ENCODE measurements at regions not wholly inside any gene's neighbourhood (a gene's known extent, or its start where the extent isn't known, plus 50 kb on each side); places are given as distances from the start of the nearest gene placed in this dataset.

GRCh38 chr4:36884151-36884550, 360.4 kb upstream of the NWD2 start:
- Histone ChIP-seq H3K36me3 (ENCODE audit: control insufficient read depth in 2 of 3, insufficient read depth in 3 of 3, low read length in 3 of 3) (no peaks in the 10 kb centered on the region), H3K27me3 (ENCODE audit: control insufficient read depth, insufficient read depth, low read length) (no peaks in the 10 kb centered on the region), H3K4me3 (ENCODE audit: low read length in 3 of 3) (no peak overlapping the region), H3K9ac (ENCODE audit: low read length in 3 of 3) (no peak overlapping the region), H3K27ac (ENCODE audit: low read depth in 2 of 2, low read length in 2 of 2) (no peak overlapping the region), H3K4me1 (ENCODE audit: control insufficient read depth in 2 of 3, insufficient read depth in 2 of 3, low read depth in 1 of 3, low read length in 3 of 3) (no peaks in the 10 kb centered on the region), H3K9me3 (ENCODE audit: control insufficient read depth in 2 of 3, insufficient read depth in 1 of 3, low read length in 3 of 3) (no peaks in the 10 kb centered on the region)
- no peak for FAIRE-seq
- no peak for DNase-seq
- no peak for TF ChIP-seq CTCF (IDR thresholded peaks at IDR 0.05; ENCODE audit: borderline replicate concordance, extremely low read depth, insufficient read depth)
- intact Hi-C loops (cut with DNase I) = no loop called here

GRCh38 chr4:36891971-36892370, 352.6 kb upstream of the NWD2 start:
- Histone ChIP-seq H3K27me3 (ENCODE audit: control insufficient read depth, insufficient read depth, low read length) (no peaks in the 10 kb centered on the region), H3K4me1 (ENCODE audit: control insufficient read depth in 2 of 3, insufficient read depth in 2 of 3, low read depth in 1 of 3, low read length in 3 of 3) (no peaks in the 10 kb centered on the region), H3K4me3 (ENCODE audit: low read length in 3 of 3) (no peak overlapping the region), H3K36me3 (ENCODE audit: control insufficient read depth in 2 of 3, insufficient read depth in 3 of 3, low read length in 3 of 3) (no peaks in the 10 kb centered on the region), H3K9me3 (ENCODE audit: control insufficient read depth in 2 of 3, insufficient read depth in 1 of 3, low read length in 3 of 3) (no peaks in the 10 kb centered on the region), H3K9ac (ENCODE audit: low read length in 3 of 3) (no peak overlapping the region), H3K27ac (ENCODE audit: low read depth in 2 of 2, low read length in 2 of 2) (no peak overlapping the region)
- intact Hi-C loops (cut with DNase I) = no loop called here
- FAIRE-seq = no peak
- TF ChIP-seq CTCF (IDR thresholded peaks at IDR 0.05; ENCODE audit: borderline replicate concordance, extremely low read depth, insufficient read depth) = no peak
- no peak for DNase-seq

- FAIRE-seq (no peak), DNase-seq (no peak)
- H3K4me1 ChIP-seq (ENCODE audit: control insufficient read depth in 2 of 3, insufficient read depth in 2 of 3, low read depth in 1 of 3, low read length in 3 of 3) = no peaks in the 10 kb centered on the region
- no peak overlapping the region for H3K27ac ChIP-seq (ENCODE audit: low read depth in 2 of 2, low read length in 2 of 2)
- no peaks in the 10 kb centered on the region for H3K27me3 ChIP-seq (ENCODE audit: control insufficient read depth, insufficient read depth, low read length)
- TF ChIP-seq CTCF (IDR thresholded peaks at IDR 0.05; ENCODE audit: borderline replicate concordance, extremely low read depth, insufficient read depth) = no peak
- intact Hi-C loops (cut with DNase I) = no loop called here
- H3K4me3 ChIP-seq (ENCODE audit: low read length in 3 of 3) = no peak overlapping the region
- no peak overlapping the region for H3K9ac ChIP-seq (ENCODE audit: low read length in 3 of 3)
- no peaks in the 10 kb centered on the region for H3K9me3 ChIP-seq (ENCODE audit: control insufficient read depth in 2 of 3, insufficient read depth in 1 of 3, low read length in 3 of 3)
- no peaks in the 10 kb centered on the region for H3K36me3 ChIP-seq (ENCODE audit: control insufficient read depth in 2 of 3, insufficient read depth in 3 of 3, low read length in 3 of 3)
These were observed 344.0 kb upstream of the NWD2 start for GRCh38 chr4:36900446-36900987.

GRCh38 chr4:36904823-36905222, 339.7 kb upstream of the NWD2 start:
- no peak overlapping the region for H3K9ac ChIP-seq (ENCODE audit: low read length in 3 of 3)
- DNase-seq (no peak), FAIRE-seq (no peak)
- no peak for TF ChIP-seq CTCF (IDR thresholded peaks at IDR 0.05; ENCODE audit: borderline replicate concordance, extremely low read depth, insufficient read depth)
- no peaks in the 10 kb centered on the region for H3K27me3 ChIP-seq (ENCODE audit: control insufficient read depth, insufficient read depth, low read length)
- no peaks in the 10 kb centered on the region for H3K4me1 ChIP-seq (ENCODE audit: control insufficient read depth in 2 of 3, insufficient read depth in 2 of 3, low read depth in 1 of 3, low read length in 3 of 3)
- intact Hi-C loops (cut with DNase I) = no loop called here
- no peak overlapping the region for H3K4me3 ChIP-seq (ENCODE audit: low read length in 3 of 3)
- H3K27ac ChIP-seq (ENCODE audit: low read depth in 2 of 2, low read length in 2 of 2) = no peak overlapping the region
- H3K9me3 ChIP-seq (ENCODE audit: control insufficient read depth in 2 of 3, insufficient read depth in 1 of 3, low read length in 3 of 3) = no peaks in the 10 kb centered on the region
- H3K36me3 ChIP-seq (ENCODE audit: control insufficient read depth in 2 of 3, insufficient read depth in 3 of 3, low read length in 3 of 3) = no peaks in the 10 kb centered on the region
